SHP77 treated with DMSO at 0.1 percent for 48 hours (cell line): ENCODE measurements at regions not wholly inside any gene's neighbourhood (a gene's known extent, or its start where the extent isn't known, plus 50 kb on each side); places are given as distances from the start of the nearest gene placed in this dataset.
"Not testable (repeated sequence)": the region's sequence is repeated elsewhere in the genome, so short reads cannot be mapped to it uniquely, and the experiment has no call there.

Experiments used
- DNase-seq: peaks from one replicate; lab custom pipeline; 2025; lab: John Stamatoyannopoulos, UW

- DNase-seq: no peak
Observed at GRCh38 chr2:35545301-35545700, 810.3 kb upstream of the CRIM1 start.

GRCh38 chr2:35538796-35539195 lies 816.8 kb upstream of the CRIM1 start:
- DNase-seq: no peak

- DNase-seq: no peak
Observed at GRCh38 chr2:35530615-35531135, 824.9 kb upstream of the CRIM1 start.

GRCh38 chr2:35526741-35527140 lies 828.8 kb upstream of the CRIM1 start:
- DNase-seq: no peak

GRCh38 chr2:35522450-35522849 lies 833.1 kb upstream of the CRIM1 start:
- no peak for DNase-seq

- no peak for DNase-seq
Observed at GRCh38 chr2:35510636-35511035, 844.9 kb upstream of the CRIM1 start.

- no peak for DNase-seq
Observed at GRCh38 chr2:35508601-35509000, 847.0 kb upstream of the CRIM1 start.

DNA sequence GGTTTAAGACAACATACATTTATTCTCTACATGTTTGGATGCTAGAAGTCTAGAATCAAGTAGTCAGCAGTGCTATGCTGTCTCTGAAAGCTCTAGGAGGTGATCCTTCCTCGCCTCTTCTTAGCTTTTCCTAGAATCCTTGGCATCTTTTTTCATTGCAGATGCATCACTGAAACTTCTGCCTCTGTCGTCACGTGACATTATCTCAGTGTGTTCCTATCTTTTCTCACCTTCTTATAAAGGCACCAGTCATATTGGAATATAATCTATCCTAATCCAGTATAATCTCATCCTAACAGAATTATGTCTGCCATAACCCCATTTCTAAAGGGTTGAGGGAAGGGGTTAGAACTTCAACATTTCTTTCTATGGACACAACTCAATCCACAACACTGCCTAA lies 851.2 kb upstream of the CRIM1 start:
- no peak for DNase-seq

DNA sequence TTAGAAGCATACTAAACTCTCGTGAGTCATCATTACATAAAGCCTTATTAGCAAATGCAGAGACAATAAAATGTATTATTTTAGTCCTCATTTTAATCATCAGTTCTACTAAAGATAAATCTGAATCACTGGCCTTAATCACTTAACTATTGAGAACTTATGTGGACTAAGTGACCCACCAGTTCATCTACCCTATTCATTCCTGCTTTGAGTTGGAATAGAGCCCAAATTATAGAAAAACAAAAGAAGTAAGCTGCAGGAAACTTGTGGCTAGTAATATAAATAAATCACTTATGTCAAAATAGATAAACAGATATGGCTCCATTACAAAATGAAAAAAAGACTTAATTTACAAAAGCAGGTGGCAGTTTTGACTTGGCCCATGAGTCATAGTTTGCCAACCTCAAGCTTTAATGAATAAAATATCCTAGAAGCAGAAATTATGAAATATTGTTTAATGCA lies 851.8 kb upstream of the CRIM1 start:
- no peak for DNase-seq

GRCh38 chr2:35503311-35503710 lies 852.3 kb upstream of the CRIM1 start:
- DNase-seq: no peak

DNA sequence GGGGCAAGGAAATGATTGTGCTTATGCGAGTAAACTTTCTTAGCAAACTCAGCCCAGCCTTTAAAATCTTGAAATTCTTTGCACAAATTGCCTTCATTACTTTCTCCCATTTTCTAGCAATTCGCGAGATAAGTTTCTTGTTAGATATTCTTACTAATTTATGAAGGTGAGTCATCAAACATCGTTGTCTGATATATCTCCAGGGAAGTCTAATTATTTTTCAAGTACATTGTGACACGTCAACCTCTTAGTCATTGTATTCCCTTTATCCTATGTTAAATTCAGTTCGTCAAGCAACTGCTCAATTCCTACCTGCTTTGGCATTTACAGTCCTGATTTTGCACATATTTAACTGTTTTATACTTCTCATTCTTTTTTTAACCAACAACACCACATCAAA lies 854.5 kb upstream of the CRIM1 start:
- no peak for DNase-seq

GRCh38 chr2:35496022-35496421 lies 859.6 kb upstream of the CRIM1 start:
- DNase-seq: no peak

DNA sequence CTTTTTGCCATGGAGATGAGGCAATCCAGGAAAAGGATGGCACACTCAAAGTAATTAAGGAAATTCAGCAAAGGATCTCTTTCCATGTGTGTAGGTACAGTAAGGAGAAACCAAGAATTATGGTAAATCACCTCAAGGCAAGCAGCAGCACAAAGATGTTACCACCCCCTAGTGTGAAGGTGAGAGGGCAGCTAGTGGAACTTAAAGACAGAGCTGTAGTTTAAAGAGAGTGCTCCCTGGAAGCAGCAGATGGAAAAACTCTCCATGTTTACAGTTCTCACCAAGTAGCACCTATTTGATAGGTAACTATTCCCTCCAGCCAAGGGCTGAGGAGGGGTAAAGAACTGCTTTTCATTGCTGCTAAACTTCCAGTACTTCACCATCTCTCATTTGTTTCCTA lies 860.4 kb upstream of the CRIM1 start:
- DNase-seq: no peak

DNA sequence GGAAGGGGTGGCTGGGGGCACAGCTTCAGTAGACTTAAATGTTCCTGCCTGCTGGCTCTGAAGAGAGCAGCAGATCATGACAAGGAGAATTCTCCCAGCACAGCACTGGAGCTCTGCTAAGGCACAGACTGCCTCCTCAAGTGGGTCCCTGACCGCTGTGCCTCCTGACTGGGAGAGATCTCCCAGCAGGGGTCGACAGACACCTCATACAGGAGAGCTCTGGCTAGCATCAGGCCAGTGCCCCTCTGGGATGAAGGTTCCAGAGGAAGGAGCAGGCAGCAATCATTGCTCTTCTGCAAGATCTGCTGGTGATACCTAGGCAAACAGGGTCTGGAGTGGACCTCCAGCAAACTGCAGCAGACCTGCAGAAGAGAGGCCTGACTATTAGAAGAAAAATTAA lies 877.5 kb upstream of the CRIM1 start:
- not testable (repeated sequence) for DNase-seq

GRCh38 chr2:35468245-35468644 lies 887.3 kb upstream of the CRIM1 start:
- no peak for DNase-seq

GRCh38 chr2:35463805-35464596 lies 891.6 kb upstream of the CRIM1 start:
- no peak for DNase-seq

GRCh38 chr2:35462226-35462998 lies 893.2 kb upstream of the CRIM1 start:
- DNase-seq: no peak

DNA sequence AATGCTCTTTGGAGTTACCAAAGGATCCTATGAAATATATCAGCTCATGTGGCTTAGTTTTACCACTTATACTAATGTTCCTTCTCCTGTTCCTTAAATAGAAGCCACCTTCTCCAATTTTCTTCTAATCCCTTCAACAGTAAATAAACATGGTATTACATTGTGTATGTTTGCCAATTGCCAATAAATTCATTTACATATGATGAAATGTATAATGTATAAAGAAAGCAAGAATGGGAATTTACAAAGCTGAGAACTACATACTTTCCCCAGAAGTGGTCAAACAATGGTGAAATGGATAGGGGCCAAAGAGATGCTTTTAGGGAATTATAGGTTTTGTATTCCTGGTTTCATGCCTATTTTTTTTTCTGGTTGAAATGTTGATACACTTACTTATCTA lies 894.2 kb upstream of the CRIM1 start:
- DNase-seq: no peak

- no peak for DNase-seq
Observed at GRCh38 chr2:35454966-35455638, 900.5 kb upstream of the CRIM1 start.

DNA sequence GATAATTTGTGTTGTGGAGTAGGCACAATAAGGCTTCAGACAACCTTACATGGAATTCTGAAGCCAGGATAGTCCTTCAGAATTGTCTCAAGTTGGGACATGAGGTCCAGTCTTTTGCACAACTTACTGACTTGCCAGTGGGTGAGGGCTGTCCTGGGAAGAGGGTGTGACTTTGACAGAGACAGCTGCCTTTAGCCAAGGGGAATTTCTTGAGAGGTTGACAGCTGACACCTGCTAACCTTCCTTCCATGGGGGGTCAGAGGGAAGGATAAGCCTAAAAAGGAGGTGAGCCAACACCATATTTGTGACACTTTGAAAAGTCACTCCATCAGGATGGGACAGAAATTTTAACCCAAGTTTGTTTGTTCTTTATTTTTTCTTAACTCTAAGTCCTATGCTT lies 907.8 kb upstream of the CRIM1 start:
- no peak for DNase-seq

- DNase-seq: no peak
Observed at GRCh38 chr2:35447215-35447614, 908.4 kb upstream of the CRIM1 start.

- no peak for DNase-seq
Observed at GRCh38 chr2:35443087-35443486, 912.5 kb upstream of the CRIM1 start.

- DNase-seq: not testable (repeated sequence)
Observed at GRCh38 chr2:35441575-35441974, 914.0 kb upstream of the CRIM1 start.
